GM12878 (cell line): ENCODE measurements at regions not wholly inside any gene's neighbourhood (a gene's known extent, or its start where the extent isn't known, plus 50 kb on each side); places are given as distances from the start of the nearest gene placed in this dataset.

ENCODE experiments used
- ATAC-seq: fragments of 200-7000 bp; cut with Tn5 transposase; 3 replicates; pipeline ENCODE4 v1.9.1; 2020; ENCODE audit warnings: mild to moderate bottlenecking, moderate library complexity
- BruUV-seq: library from RNA; stranded (reverse); fragments of 400-500 nt; replicated peaks from 2 replicates; lab custom pipeline; 2021; lab: Mats Ljungman, UMichigan
- CTCF ChIA-PET: fragments of 300-600 bp; sonication (Branson Sonifier 250); formaldehyde crosslinking; extraction: SDS; loops from one replicate; lab custom pipeline; 2021; ENCODE audit warnings: inconsistent platforms; lab: Yijun Ruan, JAX
- POLR2A ChIA-PET: fragments of 350-600 bp; formaldehyde crosslinking; extraction: SDS; loops from one replicate; lab custom pipeline; 2021; ENCODE audit warnings: inconsistent platforms; lab: Charles Lee
- RAD21 ChIA-PET: fragments of 300-600 bp; sonication (Branson Sonifier 250); formaldehyde crosslinking; loops from one replicate; lab custom pipeline; 2023; ENCODE audit warnings: antibody characterized with exemption; ENCODE audit not compliant: unreplicated experiment; lab: Charles Lee
- SMC1A ChIA-PET: fragments of 300-600 bp; sonication (Branson Sonifier 250); formaldehyde crosslinking; loops from one replicate; lab custom pipeline; 2023; ENCODE audit not compliant: unreplicated experiment, uncharacterized antibody; lab: Charles Lee
- DNase-seq: peaks from one replicate; pipeline ENCODE4 v3.0.0-alpha.2; 2011; ENCODE audit warnings: low read depth, low spot score
- FAIRE-seq: peaks from 3 replicates; lab custom pipeline; 2011; peaks lifted over from hg19 to GRCh38; lab: Jason Lieb, UNC
- H2AFZ ChIP-seq: 2 replicates; pipeline ENCODE4 v1.6.0; 2011; ENCODE audit warnings: low read depth, low read length, control low read depth; ENCODE audit not compliant: control insufficient read depth
- H3K27ac ChIP-seq: 2 replicates; pipeline ENCODE4 v1.5.1; 2011; ENCODE audit warnings: control low read depth; ENCODE audit not compliant: control insufficient read depth, insufficient read depth
- H3K27me3 ChIP-seq, 2 experiments: replicated peaks in 1 of 2; 2 replicates each; pipeline versions ENCODE4 v1.6.0 to v1.6.1; 2011; ENCODE audit warnings: low read length in 1 of 2; ENCODE audit not compliant: control insufficient read depth in 2 of 2, insufficient read depth in 2 of 2
- H3K36me3 ChIP-seq, 2 experiments: 2 replicates each; pipeline ENCODE4 v1.5.1; 2011; ENCODE audit warnings: low read length in 1 of 2; ENCODE audit not compliant: control insufficient read depth in 2 of 2, insufficient read depth in 2 of 2
- H3K4me1 ChIP-seq: 2 replicates; pipeline ENCODE4 v1.6.1; 2011; ENCODE audit warnings: mild to moderate bottlenecking, low read length, moderate library complexity, mixed read lengths; ENCODE audit not compliant: control insufficient read depth, insufficient read depth
- H3K4me2 ChIP-seq: 2 replicates; pipeline ENCODE4 v1.6.0; 2011; ENCODE audit warnings: control low read depth; ENCODE audit not compliant: control insufficient read depth, insufficient read depth
- H3K4me3 ChIP-seq: fragments of 200-600 bp; sonication (generic); 2 replicates; pipeline ENCODE4 v1.5.1; 2016
- H3K79me2 ChIP-seq: 2 replicates; pipeline ENCODE4 v1.6.0; 2011; ENCODE audit warnings: low read length; ENCODE audit not compliant: control insufficient read depth, insufficient read depth
- H3K9ac ChIP-seq: 2 replicates; pipeline ENCODE4 v1.8.0; 2011; ENCODE audit warnings: low read length, control low read depth, mixed read lengths; ENCODE audit not compliant: control insufficient read depth, insufficient read depth
- H3K9me3 ChIP-seq: replicated peaks from 3 replicates; pipeline ENCODE4 v1.5.1; 2011; ENCODE audit warnings: mild to moderate bottlenecking, low read length; ENCODE audit not compliant: control insufficient read depth, insufficient read depth
- H4K20me1 ChIP-seq: 2 replicates; pipeline ENCODE4 v1.6.0; 2011; ENCODE audit not compliant: control insufficient read depth, insufficient read depth
- ASH2L ChIP-seq: fragments of 300-600, 200-600 bp; sonication (generic); IDR thresholded peaks from 2 replicates; pipeline ENCODE4 v1.6.1; 2017; ENCODE audit warnings: low read depth, mild to moderate bottlenecking, borderline replicate concordance
- BMI1 ChIP-seq: fragments of 450-650 bp; IDR thresholded peaks from 2 replicates; pipeline ENCODE4 v1.6.1; 2016; ENCODE audit warnings: mild to moderate bottlenecking, moderate library complexity, borderline replicate concordance
- CHD1 ChIP-seq: IDR thresholded peaks from 2 replicates; pipeline ENCODE4 v1.6.1; 2012; ENCODE audit warnings: low read depth, low read length, improper control_type of control experiment
- EED ChIP-seq: sonication (generic); IDR thresholded peaks from 2 replicates; pipeline ENCODE4 v1.6.1; 2016; ENCODE audit warnings: antibody characterized with exemption, low read depth
- NFYB ChIP-seq: IDR thresholded peaks from 2 replicates; pipeline ENCODE4 v1.6.1; 2011; ENCODE audit warnings: low read depth, mild to moderate bottlenecking, low read length, improper control_type of control experiment, moderate library complexity; ENCODE audit not compliant: insufficient read depth
- NR2C2 ChIP-seq: IDR thresholded peaks from 2 replicates; pipeline ENCODE4 v1.6.1; 2011; ENCODE audit warnings: borderline replicate concordance, low read depth; ENCODE audit not compliant: control insufficient read depth, insufficient read length
- NR2F1 ChIP-seq: fragments of 450-650 bp; conservative IDR thresholded peaks from 2 replicates; pipeline ENCODE4 v1.6.1; 2017; ENCODE audit warnings: mild to moderate bottlenecking
- RAD21 ChIP-seq: IDR thresholded peaks from 2 replicates; pipeline ENCODE4 v1.6.1; 2011; ENCODE audit warnings: mild to moderate bottlenecking, low read depth, low read length, moderate library complexity; ENCODE audit not compliant: insufficient read depth
- SIN3A ChIP-seq: IDR thresholded peaks from 2 replicates; pipeline ENCODE4 v1.6.1; 2012; ENCODE audit warnings: low read depth, low read length, improper control_type of control experiment
- SUPT20H ChIP-seq: IDR thresholded peaks from 2 replicates; pipeline ENCODE4 v1.6.1; 2011; ENCODE audit warnings: low read depth, mild to moderate bottlenecking, low read length, moderate library complexity, borderline replicate concordance; ENCODE audit not compliant: control insufficient read depth
- WGBS: methylation state at CpG from one replicate; pipeline ENCODE4 v1.1.6; 2016; ENCODE audit warnings: low lambda C conversion rate; ENCODE audit not compliant: insufficient replicate concordance, insufficient coverage; ENCODE audit errors: missing lambda C conversion rate; 5-methylcytosine and 5-hydroxymethylcytosine counted together
- in situ Hi-C: fragments of 300-500 bp; cut with MboI; formaldehyde crosslinking; loops from 9 replicates; pipeline ENCODE4 v1.14.3; 2018; ENCODE audit warnings: mixed read lengths
- intact Hi-C: fragments of 100-400 bp; cut with micrococcal nuclease; formaldehyde crosslinking; loops from one replicate; pipeline ENCODE4 v1.14.2; 2022; ENCODE audit not compliant: unreplicated experiment
- TF ChIP-seq, protein P1 (sequence below): fragments of 450-650 bp; IDR thresholded peaks from 2 replicates; pipeline ENCODE4 v1.6.1; 2017; ENCODE audit warnings: borderline replicate concordance
- TF ChIP-seq, protein P2 (sequence below): fragments of 450-650 bp; IDR thresholded peaks from 2 replicates; pipeline ENCODE4 v1.6.1; 2017; ENCODE audit warnings: mild to moderate bottlenecking, low read depth, inconsistent platforms; ENCODE audit not compliant: poor library complexity, severe bottlenecking

DNA sequence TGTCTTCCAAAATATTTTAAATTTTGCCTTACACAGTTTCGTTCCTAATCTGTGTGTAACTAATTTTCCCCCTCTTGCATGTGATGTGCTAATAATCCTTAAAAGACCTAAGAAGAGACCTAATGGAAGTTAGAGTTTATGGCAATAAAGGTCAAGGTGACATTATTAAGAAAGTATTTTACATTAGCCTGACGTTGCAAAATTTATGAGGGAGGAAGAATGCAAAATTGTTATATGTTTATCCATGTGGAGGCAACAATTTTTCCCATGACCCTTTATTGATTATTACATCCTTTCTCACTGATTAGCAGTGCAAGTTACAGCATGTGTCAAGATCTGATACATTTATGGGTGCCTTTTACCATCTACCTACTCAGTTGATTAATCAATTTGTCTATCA lies 373.8 kb upstream of the ROBO1 start (continued):
- no peak for TF ChIP-seq RAD21
- TF ChIP-seq NR2F1, result no peak
- TF ChIP-seq NR2C2, result no peak

- DNase-seq (no peak), FAIRE-seq (no peak), ATAC-seq (no peak)
- SMC1A ChIA-PET, result no interaction called here
- CTCF ChIA-PET, result no interaction called here
- Histone ChIP-seq H3K4me1 (no peaks in the 10 kb centered on the region), H3K4me3 (no peak overlapping the region), H3K79me2 (no peaks in the 10 kb centered on the region), H3K27me3 (no peaks in the 10 kb centered on the region), H2AFZ (no peak overlapping the region), H4K20me1 (no peaks in the 10 kb centered on the region), H3K36me3 (no peaks in the 10 kb centered on the region), H3K9ac (no peak overlapping the region), H3K4me2 (no peak overlapping the region), H3K9me3 (no peaks in the 10 kb centered on the region), H3K27ac (no peak overlapping the region)
- intact Hi-C loops, result no loop called here
- TF ChIP-seq SIN3A, result no peak
- no peak for TF ChIP-seq EED
- no peak for TF ChIP-seq NFYB
- no peak for TF ChIP-seq SUPT20H
- no peak for TF ChIP-seq ASH2L
- TF ChIP-seq, protein P1, sequence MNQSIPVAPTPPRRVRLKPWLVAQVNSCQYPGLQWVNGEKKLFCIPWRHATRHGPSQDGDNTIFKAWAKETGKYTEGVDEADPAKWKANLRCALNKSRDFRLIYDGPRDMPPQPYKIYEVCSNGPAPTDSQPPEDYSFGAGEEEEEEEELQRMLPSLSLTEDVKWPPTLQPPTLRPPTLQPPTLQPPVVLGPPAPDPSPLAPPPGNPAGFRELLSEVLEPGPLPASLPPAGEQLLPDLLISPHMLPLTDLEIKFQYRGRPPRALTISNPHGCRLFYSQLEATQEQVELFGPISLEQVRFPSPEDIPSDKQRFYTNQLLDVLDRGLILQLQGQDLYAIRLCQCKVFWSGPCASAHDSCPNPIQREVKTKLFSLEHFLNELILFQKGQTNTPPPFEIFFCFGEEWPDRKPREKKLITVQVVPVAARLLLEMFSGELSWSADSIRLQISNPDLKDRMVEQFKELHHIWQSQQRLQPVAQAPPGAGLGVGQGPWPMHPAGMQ, result no peak
- no peak for TF ChIP-seq CHD1
- TF ChIP-seq BMI1, result no peak
- TF ChIP-seq, protein P2, sequence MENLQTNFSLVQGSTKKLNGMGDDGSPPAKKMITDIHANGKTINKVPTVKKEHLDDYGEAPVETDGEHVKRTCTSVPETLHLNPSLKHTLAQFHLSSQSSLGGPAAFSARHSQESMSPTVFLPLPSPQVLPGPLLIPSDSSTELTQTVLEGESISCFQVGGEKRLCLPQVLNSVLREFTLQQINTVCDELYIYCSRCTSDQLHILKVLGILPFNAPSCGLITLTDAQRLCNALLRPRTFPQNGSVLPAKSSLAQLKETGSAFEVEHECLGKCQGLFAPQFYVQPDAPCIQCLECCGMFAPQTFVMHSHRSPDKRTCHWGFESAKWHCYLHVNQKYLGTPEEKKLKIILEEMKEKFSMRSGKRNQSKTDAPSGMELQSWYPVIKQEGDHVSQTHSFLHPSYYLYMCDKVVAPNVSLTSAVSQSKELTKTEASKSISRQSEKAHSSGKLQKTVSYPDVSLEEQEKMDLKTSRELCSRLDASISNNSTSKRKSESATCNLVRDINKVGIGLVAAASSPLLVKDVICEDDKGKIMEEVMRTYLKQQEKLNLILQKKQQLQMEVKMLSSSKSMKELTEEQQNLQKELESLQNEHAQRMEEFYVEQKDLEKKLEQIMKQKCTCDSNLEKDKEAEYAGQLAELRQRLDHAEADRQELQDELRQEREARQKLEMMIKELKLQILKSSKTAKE, result no peak
- in situ Hi-C loops, result no loop called here
- POLR2A ChIA-PET, result no interaction called here
- WGBS, result 2% methylated on average over 3 of the region's 3 CpGs
- RAD21 ChIA-PET, result no interaction called here
- no TSS peak for BruUV-seq
Measured at GRCh38 chr3:80116281-80116680, 348.5 kb upstream of the ROBO1 start.
